ENCODE measurements at regions not wholly inside any gene's neighbourhood (a gene's known extent, or its start where the extent isn't known, plus 50 kb on each side); places are given as distances from the start of the nearest gene placed in this dataset.
A peak's percentile ranks its signal among the peaks of the same experiment; 100 is the strongest.
"Not testable (repeated sequence)": the region's sequence is repeated elsewhere in the genome, so short reads cannot be mapped to it uniquely, and the experiment has no call there.

DNA sequence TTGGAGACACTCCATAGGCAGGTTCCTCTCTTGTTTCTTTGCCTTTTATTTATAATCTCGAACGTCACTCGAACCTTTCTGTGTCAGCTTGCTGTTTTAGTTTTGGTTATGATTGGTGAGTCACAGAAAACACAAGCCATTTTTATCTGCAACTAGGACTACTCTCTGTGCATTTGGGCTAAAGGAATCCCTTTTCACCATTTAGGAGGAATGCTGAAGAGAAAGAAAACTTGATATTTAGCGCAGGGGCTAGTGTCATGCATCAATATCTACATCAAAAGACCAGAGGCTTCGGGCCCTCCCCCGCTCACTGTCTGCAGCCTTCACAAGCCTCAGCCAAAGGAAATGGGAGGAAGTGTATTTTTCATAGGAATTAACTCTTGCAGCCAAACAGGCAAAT lies 507.8 kb upstream of the CITED2 start:
- no peak for DNase-seq (ENCODE audit: low spot score)
- Histone ChIP-seq H3K36me3 (no peaks in the 10 kb centered on the region), H3K9me3 (no peaks in the 10 kb centered on the region), H3K4me1 (replicated peaks) (no peaks in the 10 kb centered on the region), H3K4me3 (no peak overlapping the region), H3K27me3 (replicated peaks; ENCODE audit: insufficient read depth) (no peaks in the 10 kb centered on the region), H3K27ac (no peak overlapping the region)
- TF ChIP-seq POLR2A (IDR thresholded peaks at IDR 0.05): no peak
- TF ChIP-seq POLR2AphosphoS5 (IDR thresholded peaks at IDR 0.05): no peak
- TF ChIP-seq, protein P1, sequence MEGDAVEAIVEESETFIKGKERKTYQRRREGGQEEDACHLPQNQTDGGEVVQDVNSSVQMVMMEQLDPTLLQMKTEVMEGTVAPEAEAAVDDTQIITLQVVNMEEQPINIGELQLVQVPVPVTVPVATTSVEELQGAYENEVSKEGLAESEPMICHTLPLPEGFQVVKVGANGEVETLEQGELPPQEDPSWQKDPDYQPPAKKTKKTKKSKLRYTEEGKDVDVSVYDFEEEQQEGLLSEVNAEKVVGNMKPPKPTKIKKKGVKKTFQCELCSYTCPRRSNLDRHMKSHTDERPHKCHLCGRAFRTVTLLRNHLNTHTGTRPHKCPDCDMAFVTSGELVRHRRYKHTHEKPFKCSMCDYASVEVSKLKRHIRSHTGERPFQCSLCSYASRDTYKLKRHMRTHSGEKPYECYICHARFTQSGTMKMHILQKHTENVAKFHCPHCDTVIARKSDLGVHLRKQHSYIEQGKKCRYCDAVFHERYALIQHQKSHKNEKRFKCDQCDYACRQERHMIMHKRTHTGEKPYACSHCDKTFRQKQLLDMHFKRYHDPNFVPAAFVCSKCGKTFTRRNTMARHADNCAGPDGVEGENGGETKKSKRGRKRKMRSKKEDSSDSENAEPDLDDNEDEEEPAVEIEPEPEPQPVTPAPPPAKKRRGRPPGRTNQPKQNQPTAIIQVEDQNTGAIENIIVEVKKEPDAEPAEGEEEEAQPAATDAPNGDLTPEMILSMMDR (IDR thresholded peaks at IDR 0.05): no peak
- 59% methylated on average over 6 of the region's 6 CpGs for WGBS
- intact Hi-C loops (cut with DNase I): loop anchor here (10.0 kb wide), 1 partner anchor 507 kb away; the partner anchor contains the start of gene CITED2

DNA sequence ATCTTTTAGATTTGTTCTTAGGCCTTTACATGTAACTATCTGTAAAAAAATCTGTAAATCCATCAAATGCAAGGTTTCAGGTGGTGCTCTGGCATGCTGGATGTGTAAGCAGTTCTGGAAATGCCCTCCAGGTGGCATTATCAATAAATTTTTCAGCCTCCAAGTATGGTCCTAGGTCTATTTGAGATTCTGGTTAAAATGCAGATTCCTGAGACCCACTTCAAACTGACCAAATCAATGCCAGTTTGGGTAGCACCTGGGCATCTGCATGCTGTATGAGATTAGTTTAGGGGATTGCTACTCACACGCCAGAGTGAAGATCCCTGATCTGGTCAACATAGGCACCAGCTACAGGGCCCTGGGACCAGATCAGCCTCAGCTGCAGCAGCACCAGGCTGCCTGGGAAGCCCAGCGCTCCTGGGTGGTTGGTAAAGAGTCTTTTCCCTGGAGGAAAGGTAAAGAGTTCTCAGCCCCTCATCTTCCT lies 507.3 kb upstream of the CITED2 start:
- no peaks in the 10 kb centered on the region for H3K4me1 ChIP-seq (replicated peaks)
- TF ChIP-seq, protein P1 (IDR thresholded peaks at IDR 0.05): peak in 3 of 4 experiments; percentile 53 to 64 (median 58)
- no peak for TF ChIP-seq POLR2AphosphoS5 (IDR thresholded peaks at IDR 0.05)
- H3K4me3 ChIP-seq: no peak overlapping the region
- no peaks in the 10 kb centered on the region for H3K36me3 ChIP-seq
- H3K9me3 ChIP-seq: no peaks in the 10 kb centered on the region
- no peak overlapping the region for H3K27ac ChIP-seq
- intact Hi-C loops (cut with DNase I): loop anchor here (10.0 kb wide), 1 partner anchor 507 kb away; the partner anchor contains the start of gene CITED2
- H3K27me3 ChIP-seq (replicated peaks; ENCODE audit: insufficient read depth): no peaks in the 10 kb centered on the region
- DNase-seq (ENCODE audit: low spot score): peak; percentile 34
- WGBS: 84% methylated on average over 2 of the region's 2 CpGs

DNA sequence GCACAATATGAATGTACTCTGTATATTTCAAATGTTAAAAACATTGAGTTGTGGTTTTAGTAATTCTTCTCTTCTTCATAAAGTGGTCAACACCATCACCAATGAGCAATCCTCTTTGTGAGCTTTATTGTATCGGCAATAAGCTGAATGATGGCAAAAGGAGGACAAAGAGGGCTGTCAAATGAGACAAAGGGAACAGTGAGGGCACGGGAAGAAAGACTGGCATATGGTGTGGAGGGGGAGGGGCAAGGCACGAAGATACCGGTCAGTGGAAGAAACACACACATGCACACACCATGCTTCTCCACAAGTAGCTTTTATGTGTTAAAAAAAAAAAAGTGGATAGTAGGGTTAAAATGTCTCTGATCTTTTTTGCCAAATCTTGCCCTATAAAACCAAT lies 506.8 kb upstream of the CITED2 start:
- H3K9me3 ChIP-seq: no peaks in the 10 kb centered on the region
- 28% methylated on average over 4 of the region's 4 CpGs for WGBS
- H3K4me1 ChIP-seq (replicated peaks): no peaks in the 10 kb centered on the region
- H3K27me3 ChIP-seq (replicated peaks; ENCODE audit: insufficient read depth): no peaks in the 10 kb centered on the region
- no peak overlapping the region for H3K4me3 ChIP-seq
- intact Hi-C loops (cut with DNase I): loop anchor here (10.0 kb wide), 1 partner anchor 506 kb away; the partner anchor contains the start of gene CITED2
- DNase-seq (ENCODE audit: low spot score): no peak
- TF ChIP-seq, protein P1 (IDR thresholded peaks at IDR 0.05): no peak
- TF ChIP-seq POLR2A (IDR thresholded peaks at IDR 0.05): no peak
- no peak for TF ChIP-seq POLR2AphosphoS5 (IDR thresholded peaks at IDR 0.05)
- no peaks in the 10 kb centered on the region for H3K36me3 ChIP-seq
- H3K27ac ChIP-seq: no peak overlapping the region

DNA sequence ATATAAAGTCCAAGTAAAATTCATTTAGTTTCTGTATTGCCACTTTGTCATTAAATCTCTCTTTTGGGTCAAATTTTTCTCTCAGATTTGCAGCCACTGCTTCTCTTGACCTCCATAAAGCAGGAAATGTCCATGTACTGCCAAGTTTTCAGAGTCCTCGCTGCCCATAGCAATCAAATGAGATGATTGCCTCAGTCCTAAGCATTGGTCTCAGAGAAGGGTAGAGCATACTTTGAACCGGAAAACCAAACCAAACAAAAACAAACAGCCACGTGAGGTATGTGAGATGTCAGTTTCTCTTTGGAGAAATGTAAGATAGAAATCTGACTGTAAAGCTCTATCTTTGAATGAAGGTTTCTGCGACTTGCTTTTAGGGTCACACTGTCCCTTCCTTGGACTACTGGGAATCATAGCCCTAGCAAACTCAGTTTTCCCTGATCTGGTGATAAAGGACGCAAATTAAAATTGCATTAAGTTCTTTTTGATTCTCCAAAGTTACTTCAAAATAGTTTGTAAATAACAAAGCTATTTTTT lies 505.4 kb upstream of the CITED2 start:
- intact Hi-C loops (cut with DNase I): loop anchor here (10.0 kb wide), 1 partner anchor 505 kb away; the partner anchor contains the start of gene CITED2
- Histone ChIP-seq H3K36me3 (no peaks in the 10 kb centered on the region), H3K27ac (no peak overlapping the region), H3K27me3 (replicated peaks; ENCODE audit: insufficient read depth) (no peaks in the 10 kb centered on the region), H3K4me1 (replicated peaks) (no peaks in the 10 kb centered on the region), H3K4me3 (no peak overlapping the region), H3K9me3 (no peaks in the 10 kb centered on the region)
- TF ChIP-seq, protein P1 (IDR thresholded peaks at IDR 0.05): no peak
- TF ChIP-seq POLR2AphosphoS5 (IDR thresholded peaks at IDR 0.05) (no peak), POLR2A (IDR thresholded peaks at IDR 0.05) (no peak)
- WGBS: 82% methylated on average over 5 of the region's 5 CpGs
- no peak for DNase-seq (ENCODE audit: low spot score)

DNA sequence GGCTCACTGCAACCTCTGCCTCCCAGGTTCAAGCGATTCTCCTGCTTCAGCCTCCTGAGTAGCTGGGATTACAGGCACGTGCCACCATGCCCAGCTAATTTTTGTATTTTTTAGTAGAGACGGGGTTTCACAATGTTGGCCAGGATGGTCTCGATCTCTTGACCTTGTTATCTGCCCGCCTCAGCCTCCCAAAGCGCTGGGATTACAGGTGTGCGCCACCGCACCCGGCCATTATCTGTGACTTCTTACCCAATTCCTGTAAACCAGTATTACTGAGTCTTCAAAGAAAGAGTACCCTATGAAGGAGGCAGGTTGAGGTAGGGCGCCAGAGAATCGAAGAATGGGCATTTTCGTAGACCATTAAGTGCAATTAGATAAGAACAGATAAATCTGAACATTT lies 504.8 kb upstream of the CITED2 start:
- H3K27me3 ChIP-seq (replicated peaks; ENCODE audit: insufficient read depth); H3K36me3 ChIP-seq; H3K4me1 ChIP-seq (replicated peaks); H3K4me3 ChIP-seq; H3K9me3 ChIP-seq; intact Hi-C loops (cut with DNase I); DNase-seq (ENCODE audit: low spot score); H3K27ac ChIP-seq: not testable (repeated sequence)
- WGBS: 98% methylated on average over 12 of the region's 12 CpGs
